ENCODE measurements at regions not wholly inside any gene's neighbourhood (a gene's known extent, or its start where the extent isn't known, plus 50 kb on each side); places are given as distances from the start of the nearest gene placed in this dataset.
A peak's percentile ranks its signal among the peaks of the same experiment; 100 is the strongest.

- TF ChIP-seq, protein P1, sequence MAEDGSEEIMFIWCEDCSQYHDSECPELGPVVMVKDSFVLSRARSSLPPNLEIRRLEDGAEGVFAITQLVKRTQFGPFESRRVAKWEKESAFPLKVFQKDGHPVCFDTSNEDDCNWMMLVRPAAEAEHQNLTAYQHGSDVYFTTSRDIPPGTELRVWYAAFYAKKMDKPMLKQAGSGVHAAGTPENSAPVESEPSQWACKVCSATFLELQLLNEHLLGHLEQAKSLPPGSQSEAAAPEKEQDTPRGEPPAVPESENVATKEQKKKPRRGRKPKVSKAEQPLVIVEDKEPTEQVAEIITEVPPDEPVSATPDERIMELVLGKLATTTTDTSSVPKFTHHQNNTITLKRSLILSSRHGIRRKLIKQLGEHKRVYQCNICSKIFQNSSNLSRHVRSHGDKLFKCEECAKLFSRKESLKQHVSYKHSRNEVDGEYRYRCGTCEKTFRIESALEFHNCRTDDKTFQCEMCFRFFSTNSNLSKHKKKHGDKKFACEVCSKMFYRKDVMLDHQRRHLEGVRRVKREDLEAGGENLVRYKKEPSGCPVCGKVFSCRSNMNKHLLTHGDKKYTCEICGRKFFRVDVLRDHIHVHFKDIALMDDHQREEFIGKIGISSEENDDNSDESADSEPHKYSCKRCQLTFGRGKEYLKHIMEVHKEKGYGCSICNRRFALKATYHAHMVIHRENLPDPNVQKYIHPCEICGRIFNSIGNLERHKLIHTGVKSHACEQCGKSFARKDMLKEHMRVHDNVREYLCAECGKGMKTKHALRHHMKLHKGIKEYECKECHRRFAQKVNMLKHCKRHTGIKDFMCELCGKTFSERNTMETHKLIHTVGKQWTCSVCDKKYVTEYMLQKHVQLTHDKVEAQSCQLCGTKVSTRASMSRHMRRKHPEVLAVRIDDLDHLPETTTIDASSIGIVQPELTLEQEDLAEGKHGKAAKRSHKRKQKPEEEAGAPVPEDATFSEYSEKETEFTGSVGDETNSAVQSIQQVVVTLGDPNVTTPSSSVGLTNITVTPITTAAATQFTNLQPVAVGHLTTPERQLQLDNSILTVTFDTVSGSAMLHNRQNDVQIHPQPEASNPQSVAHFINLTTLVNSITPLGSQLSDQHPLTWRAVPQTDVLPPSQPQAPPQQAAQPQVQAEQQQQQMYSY (CRISPR knock-in tag; IDR thresholded peaks at IDR 0.05): no peak
- TF ChIP-seq, protein P2, sequence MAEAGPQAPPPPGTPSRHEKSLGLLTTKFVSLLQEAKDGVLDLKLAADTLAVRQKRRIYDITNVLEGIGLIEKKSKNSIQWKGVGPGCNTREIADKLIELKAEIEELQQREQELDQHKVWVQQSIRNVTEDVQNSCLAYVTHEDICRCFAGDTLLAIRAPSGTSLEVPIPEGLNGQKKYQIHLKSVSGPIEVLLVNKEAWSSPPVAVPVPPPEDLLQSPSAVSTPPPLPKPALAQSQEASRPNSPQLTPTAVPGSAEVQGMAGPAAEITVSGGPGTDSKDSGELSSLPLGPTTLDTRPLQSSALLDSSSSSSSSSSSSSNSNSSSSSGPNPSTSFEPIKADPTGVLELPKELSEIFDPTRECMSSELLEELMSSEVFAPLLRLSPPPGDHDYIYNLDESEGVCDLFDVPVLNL (IDR thresholded peaks at IDR 0.05; ENCODE audit: low read depth, low read length): no peak; the same call in 1 of the 2 replicates
- TF ChIP-seq STAT3 (IDR thresholded peaks at IDR 0.05; ENCODE audit: low read depth, low read length): peak; percentile 97
- peak; percentile 81 for TF ChIP-seq SREBF1 (IDR thresholded peaks at IDR 0.05; ENCODE audit: low read length)
- no peak for TF ChIP-seq SMAD5 (IDR thresholded peaks at IDR 0.05; ENCODE audit: low read depth)
- TF ChIP-seq EED (IDR thresholded peaks at IDR 0.05; ENCODE audit: low read depth): peak; percentile 91
- peak; percentile 98 to 99 for TF ChIP-seq IKZF2 (IDR thresholded peaks at IDR 0.05)
- TF ChIP-seq TCF7 (IDR thresholded peaks at IDR 0.05; ENCODE audit: borderline replicate concordance): peak; percentile 85; the same call in 1 of the 2 replicates
- TF ChIP-seq KLF5 (IDR thresholded peaks at IDR 0.05; ENCODE audit: partially characterized antibody): peak; percentile 51
- peak; percentile 100 for TF ChIP-seq MTA2 (IDR thresholded peaks at IDR 0.05; ENCODE audit: low read depth)
- TF ChIP-seq RELA (IDR thresholded peaks at IDR 0.05; ENCODE audit: borderline replicate concordance, partially characterized antibody): no peak
- no peak for TF ChIP-seq TAF1 (IDR thresholded peaks at IDR 0.05; ENCODE audit: borderline replicate concordance, low read depth, low read length)
- no peak for TF ChIP-seq SUPT20H (IDR thresholded peaks at IDR 0.05; ENCODE audit: borderline replicate concordance, control insufficient read depth, low read depth, low read length)
- no peak for TF ChIP-seq WRNIP1 (IDR thresholded peaks at IDR 0.05; ENCODE audit: borderline replicate concordance, low read depth, low read length)
- TF ChIP-seq CREB1 (IDR thresholded peaks at IDR 0.05; ENCODE audit: low read depth): peak; percentile 81
- TF ChIP-seq PAX8 (IDR thresholded peaks at IDR 0.05): no peak
- peak; percentile 58; the same call in 1 of the 2 replicates for TF ChIP-seq RAD51 (IDR thresholded peaks at IDR 0.05)
- TF ChIP-seq ZBTB40 (IDR thresholded peaks at IDR 0.05; ENCODE audit: borderline replicate concordance): no peak
- TF ChIP-seq, protein P3, sequence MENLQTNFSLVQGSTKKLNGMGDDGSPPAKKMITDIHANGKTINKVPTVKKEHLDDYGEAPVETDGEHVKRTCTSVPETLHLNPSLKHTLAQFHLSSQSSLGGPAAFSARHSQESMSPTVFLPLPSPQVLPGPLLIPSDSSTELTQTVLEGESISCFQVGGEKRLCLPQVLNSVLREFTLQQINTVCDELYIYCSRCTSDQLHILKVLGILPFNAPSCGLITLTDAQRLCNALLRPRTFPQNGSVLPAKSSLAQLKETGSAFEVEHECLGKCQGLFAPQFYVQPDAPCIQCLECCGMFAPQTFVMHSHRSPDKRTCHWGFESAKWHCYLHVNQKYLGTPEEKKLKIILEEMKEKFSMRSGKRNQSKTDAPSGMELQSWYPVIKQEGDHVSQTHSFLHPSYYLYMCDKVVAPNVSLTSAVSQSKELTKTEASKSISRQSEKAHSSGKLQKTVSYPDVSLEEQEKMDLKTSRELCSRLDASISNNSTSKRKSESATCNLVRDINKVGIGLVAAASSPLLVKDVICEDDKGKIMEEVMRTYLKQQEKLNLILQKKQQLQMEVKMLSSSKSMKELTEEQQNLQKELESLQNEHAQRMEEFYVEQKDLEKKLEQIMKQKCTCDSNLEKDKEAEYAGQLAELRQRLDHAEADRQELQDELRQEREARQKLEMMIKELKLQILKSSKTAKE (IDR thresholded peaks at IDR 0.05; ENCODE audit: low read depth, poor library complexity, severe bottlenecking): peak; percentile 99
Observed at GRCh38 chr1:195195423-195196057, 1412.7 kb downstream of the KCNT2 start (continued).
